Adrenal gland (tissue), 9 donors: ENCODE measurements at regions not wholly inside any gene's neighbourhood (a gene's known extent, or its start where the extent isn't known, plus 50 kb on each side); places are given as distances from the start of the nearest gene placed in this dataset.

Experiments
- DNase-seq, 7 donors: peaks; one replicate each; pipeline ENCODE4 v3.0.0-alpha.2; 2019 to 2020
- H3K27ac ChIP-seq, 5 donors: fragments of 200-600 bp; sonication (generic) in 4 of 5; 1 replicate in 3 of 5; 2 replicates in 2 of 5; pipeline versions ENCODE4 v1.5.1 to v1.8.0; 2016 to 2020; ENCODE audit warnings: mild to moderate bottlenecking in 1 of 5
- H3K27me3 ChIP-seq: fragments of 200-600 bp; 2 replicates; pipeline ENCODE4 v1.8.0; 2021
- H3K36me3 ChIP-seq, 2 donors: fragments of 200-600 bp; replicated peaks in 1 of 2; 1 replicate in 1 of 2; 2 replicates in 1 of 2; pipeline versions ENCODE4 v1.5.1 to v1.8.0; 2018 to 2022
- H3K4me1 ChIP-seq, 2 donors: fragments of 200-600 bp; replicated peaks in 1 of 2; 1 replicate in 1 of 2; 2 replicates in 1 of 2; pipeline versions ENCODE4 v1.5.1 to v1.8.0; 2018 to 2021
- H3K4me3 ChIP-seq, 4 donors: fragments of 200-600 bp; sonication (generic) in 3 of 4; one replicate each; pipeline ENCODE4 v1.5.1; 2016 to 2018
- H3K9me3 ChIP-seq, 3 donors: fragments of 200-600 bp; sonication (generic) in 1 of 3; replicated peaks in 1 of 3; 1 replicate in 2 of 3; 2 replicates in 1 of 3; pipeline versions ENCODE4 v1.5.1 to v1.8.0; 2016 to 2021
- POLR2A ChIP-seq, 2 donors: fragments of 450-650 bp; IDR thresholded peaks; one replicate each; pipeline ENCODE4 v1.6.1; 2017; ENCODE audit warnings: antibody characterized with exemption in 2 of 2, mild to moderate bottlenecking in 2 of 2, moderate library complexity in 1 of 2
- WGBS, 4 donors: extraction: QIAGEN DNeasy Blood & Tissue Kit in 2 of 4; methylation state at CpG; one replicate each; pipeline versions ENCODE4 v1.1.5 to v1.1.7; 2013 to 2017; 5-methylcytosine and 5-hydroxymethylcytosine counted together
- intact Hi-C, 2 donors: fragments of 100-400 bp; cut with DNase I; formaldehyde crosslinking; loops; one replicate each; pipeline versions ENCODE4 v1.14.1 to v1.15.0; 2022 to 2023
- TF ChIP-seq, protein P1 (sequence below), 6 experiments: fragments of 450-650 bp in 4 of 6; fragments of 200-600 bp in 2 of 6; sonication (generic) in 1 of 6; IDR thresholded peaks; 1 replicate in 5 of 6; 2 replicates in 1 of 6; pipeline versions ENCODE4 v1.5.1 to v1.8.0; 2016 to 2021; ENCODE audit warnings: antibody characterized with exemption in 6 of 6, mild to moderate bottlenecking in 2 of 6, moderate library complexity in 1 of 6
- donor health status: healthy with polysubstance abuse.
- donor health status: Bipolar disorder and iron deficiency.
- donor health status: DM: yes; HTN: yes; CAD: no.
- donor health status: DM: no; HTN: no; CAD: no.
- donor health status: DM: no; HTN: no; CAD: no.

DNA sequence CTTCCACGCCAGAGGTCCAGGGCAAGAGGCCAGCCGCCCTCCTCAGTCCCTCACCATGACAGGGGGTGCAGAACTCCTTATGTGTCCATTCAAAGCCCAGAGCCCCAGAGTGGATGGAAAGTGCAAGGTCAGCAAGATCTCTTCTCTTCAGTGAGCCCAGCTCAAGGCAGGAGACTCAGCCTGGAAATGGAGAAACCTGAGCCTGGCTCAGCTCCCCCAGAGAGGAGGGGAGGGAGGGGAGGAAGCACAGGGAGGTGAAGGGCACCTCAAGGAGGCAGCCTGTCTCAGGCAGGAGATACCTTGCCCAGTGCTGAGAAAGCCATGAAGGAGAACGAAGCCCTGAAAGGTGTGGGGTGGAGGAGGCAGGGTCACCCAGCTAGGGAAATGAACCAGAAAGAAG lies 121.8 kb upstream of the PJA1 start:
- H3K27me3 ChIP-seq: peaks cover 34% of the 10 kb centered on the region
- TF ChIP-seq, protein P1, sequence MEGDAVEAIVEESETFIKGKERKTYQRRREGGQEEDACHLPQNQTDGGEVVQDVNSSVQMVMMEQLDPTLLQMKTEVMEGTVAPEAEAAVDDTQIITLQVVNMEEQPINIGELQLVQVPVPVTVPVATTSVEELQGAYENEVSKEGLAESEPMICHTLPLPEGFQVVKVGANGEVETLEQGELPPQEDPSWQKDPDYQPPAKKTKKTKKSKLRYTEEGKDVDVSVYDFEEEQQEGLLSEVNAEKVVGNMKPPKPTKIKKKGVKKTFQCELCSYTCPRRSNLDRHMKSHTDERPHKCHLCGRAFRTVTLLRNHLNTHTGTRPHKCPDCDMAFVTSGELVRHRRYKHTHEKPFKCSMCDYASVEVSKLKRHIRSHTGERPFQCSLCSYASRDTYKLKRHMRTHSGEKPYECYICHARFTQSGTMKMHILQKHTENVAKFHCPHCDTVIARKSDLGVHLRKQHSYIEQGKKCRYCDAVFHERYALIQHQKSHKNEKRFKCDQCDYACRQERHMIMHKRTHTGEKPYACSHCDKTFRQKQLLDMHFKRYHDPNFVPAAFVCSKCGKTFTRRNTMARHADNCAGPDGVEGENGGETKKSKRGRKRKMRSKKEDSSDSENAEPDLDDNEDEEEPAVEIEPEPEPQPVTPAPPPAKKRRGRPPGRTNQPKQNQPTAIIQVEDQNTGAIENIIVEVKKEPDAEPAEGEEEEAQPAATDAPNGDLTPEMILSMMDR (IDR thresholded peaks at IDR 0.05): no peak
- TF ChIP-seq POLR2A (IDR thresholded peaks at IDR 0.05): no peak
- no peak overlapping the region for H3K27ac ChIP-seq
- no peak for DNase-seq
- peaks cover 0 to 8% of the 10 kb centered on the region in 2 donors for H3K4me1 ChIP-seq
- intact Hi-C loops: loop anchor here in 1 of 2 donors (5.0 kb wide), 1 partner anchor 460 kb away; the partner anchor contains the start of gene EFNB1
- 76 to 100% (median 86%) methylated on average over 1 to 3 of the region's 3 CpGs for WGBS, 4 donors
- H3K9me3 ChIP-seq: no peaks in the 10 kb centered on the region
- no peak overlapping the region for H3K4me3 ChIP-seq
- no peaks in the 10 kb centered on the region for H3K36me3 ChIP-seq

DNA sequence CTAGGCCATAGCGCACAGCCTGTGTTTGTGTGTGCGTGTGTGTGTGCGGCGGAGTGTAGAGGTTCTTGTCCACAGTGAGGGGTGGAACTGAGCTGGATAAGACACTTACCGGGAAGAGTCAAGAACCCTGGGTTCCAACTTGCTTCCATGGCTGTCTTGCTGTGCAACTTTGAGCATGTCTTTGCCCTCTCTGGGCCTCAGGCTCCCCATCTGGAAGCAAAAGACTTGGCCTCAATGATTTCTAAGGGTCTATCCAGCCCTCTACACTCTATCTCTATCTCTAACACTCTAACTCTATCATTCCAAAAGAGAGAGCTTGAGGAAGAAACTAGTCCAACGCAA lies 121.3 kb upstream of the PJA1 start:
- Histone ChIP-seq H3K27me3 (peaks cover 34% of the 10 kb centered on the region), H3K4me1 (peaks cover 0 to 8% of the 10 kb centered on the region in 2 donors), H3K4me3 (no peak overlapping the region), H3K36me3 (no peaks in the 10 kb centered on the region), H3K27ac (no peak overlapping the region), H3K9me3 (no peaks in the 10 kb centered on the region)
- TF ChIP-seq, protein P1 (IDR thresholded peaks at IDR 0.05): no peak
- TF ChIP-seq POLR2A (IDR thresholded peaks at IDR 0.05): no peak
- DNase-seq: no peak
- WGBS, 4 donors: 79 to 92% (median 90%) methylated on average over 5 to 6 of the region's 6 CpGs
- intact Hi-C loops: loop anchor here in 1 of 2 donors (5.0 kb wide), 1 partner anchor 459 kb away; the partner anchor contains the start of gene EFNB1

DNA sequence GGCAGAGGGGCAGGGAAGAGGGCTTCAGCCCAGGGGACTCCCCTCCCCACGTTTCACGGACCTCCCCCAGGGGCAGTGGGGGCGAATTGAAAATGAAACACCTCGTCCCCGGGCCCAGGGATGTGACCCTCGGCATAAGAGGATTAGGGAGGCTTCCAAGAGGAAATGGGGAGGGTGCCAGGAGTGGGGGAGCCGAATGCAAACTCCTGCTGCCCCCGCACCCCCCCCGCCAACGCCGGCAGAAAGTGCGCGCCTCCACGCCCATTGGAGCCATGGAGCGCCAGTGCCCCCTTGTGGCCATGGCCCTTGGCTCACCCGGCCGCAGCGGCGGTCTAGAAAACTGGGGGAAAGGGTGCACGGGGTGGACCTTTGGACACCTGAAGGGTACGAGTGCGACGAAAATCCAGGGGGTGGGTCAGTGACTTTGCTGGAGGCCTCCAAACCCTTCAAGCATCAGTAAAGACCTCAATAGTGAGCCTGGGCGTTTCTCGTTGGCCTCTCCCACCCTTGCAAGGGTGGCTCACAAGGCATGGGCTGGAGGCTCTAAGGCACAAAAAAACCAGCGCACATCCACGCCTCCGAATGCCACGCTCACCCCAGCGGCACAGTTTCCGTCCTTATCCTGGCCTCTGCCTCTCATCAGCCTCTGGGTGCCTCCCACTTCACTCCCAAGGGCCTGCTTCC lies 120.8 kb upstream of the PJA1 start:
- Histone ChIP-seq H3K27me3 (peaks cover 34% of the 10 kb centered on the region), H3K4me1 (peaks cover 0 to 8% of the 10 kb centered on the region in 2 donors), H3K27ac (peak overlapping the region in 1 of 5 donors; percentile 48), H3K9me3 (no peaks in the 10 kb centered on the region), H3K36me3 (no peaks in the 10 kb centered on the region), H3K4me3 (peak overlapping the region in 2 of 4 donors; percentile 19 to 35)
- peak; percentile 33 to 67 (median 60) for DNase-seq
- no peak for TF ChIP-seq POLR2A (IDR thresholded peaks at IDR 0.05)
- TF ChIP-seq, protein P1 (IDR thresholded peaks at IDR 0.05): peak; percentile 62 to 83 (median 78)
- 6 to 31% (median 17%) methylated on average over 3 to 31 of the region's 31 CpGs for WGBS, 4 donors
- intact Hi-C loops: loop anchor here in 1 of 2 donors (5.0 kb wide), 1 partner anchor 459 kb away; the partner anchor contains the start of gene EFNB1

- Histone ChIP-seq H3K4me3 (peak overlapping the region in 2 of 4 donors; percentile 19 to 35), H3K4me1 (peaks cover 0 to 8% of the 10 kb centered on the region in 2 donors), H3K9me3 (no peaks in the 10 kb centered on the region), H3K27me3 (peaks cover 34% of the 10 kb centered on the region), H3K27ac (peak overlapping the region in 1 of 5 donors; percentile 48), H3K36me3 (no peaks in the 10 kb centered on the region)
- intact Hi-C loops: loop anchor here in 1 of 2 donors (5.0 kb wide), 1 partner anchor 458 kb away; the partner anchor contains the start of gene EFNB1
- TF ChIP-seq, protein P1 (IDR thresholded peaks at IDR 0.05): no peak
- no peak for TF ChIP-seq POLR2A (IDR thresholded peaks at IDR 0.05)
- 27 to 51% (median 41%) methylated on average over 5 to 10 of the region's 10 CpGs for WGBS, 4 donors
- peak in 3 of 7 donors; percentile 23 to 46 (median 24) for DNase-seq
These were observed 120.2 kb upstream of the PJA1 start for GRCh38 chrX:69285401-69285877.
